A549 (cell line): ENCODE measurements at regions not wholly inside any gene's neighbourhood (a gene's known extent, or its start where the extent isn't known, plus 50 kb on each side); places are given as distances from the start of the nearest gene placed in this dataset.

Experiments used
- BHLHE40 ChIP-seq: IDR thresholded peaks from 2 replicates; pipeline ENCODE4 v1.6.1; 2012; ENCODE audit warnings: low read depth, low read length, inconsistent platforms
- EP300 ChIP-seq, 2 experiments: fragments of >200 bp; sonication (Bioruptor Twin); formaldehyde crosslinking; IDR thresholded peaks; 2 replicates in 1 of 2; 3 replicates in 1 of 2; pipeline ENCODE4 v1.6.1; 2016 to 2017
- ESRRA ChIP-seq: fragments of 150-350 bp; IDR thresholded peaks from 2 replicates; pipeline ENCODE4 v1.6.1; 2014; ENCODE audit warnings: mild to moderate bottlenecking, low read length, borderline replicate concordance
- HOXB13 ChIP-seq: fragments of 250-450 bp; sonication (Bioruptor Pico); IDR thresholded peaks from 2 replicates; pipeline ENCODE4 v1.5.0; 2020; ENCODE audit warnings: low read depth, mild to moderate bottlenecking, moderate library complexity
- MAX ChIP-seq: IDR thresholded peaks from 2 replicates; pipeline ENCODE4 v1.6.1; 2012
- PHF8 ChIP-seq: fragments of 200-600 bp; sonication (generic); IDR thresholded peaks from 2 replicates; pipeline ENCODE4 v1.6.1; 2016; ENCODE audit warnings: low read depth, mild to moderate bottlenecking, antibody characterized with exemption, moderate library complexity, borderline replicate concordance
- POLR2A ChIP-seq: IDR thresholded peaks from 2 replicates; pipeline ENCODE4 v1.6.1; 2012; ENCODE audit warnings: mild to moderate bottlenecking, low read length
- REST ChIP-seq: fragments of 200-600 bp; sonication (generic); IDR thresholded peaks from 2 replicates; pipeline ENCODE4 v1.6.1; 2016; ENCODE audit warnings: antibody characterized with exemption, mild to moderate bottlenecking, moderate library complexity
- ZSCAN20 ChIP-seq: fragments of 250-450 bp; sonication (Bioruptor Pico); IDR thresholded peaks from 2 replicates; pipeline ENCODE4 v1.8.0; 2022; ENCODE audit warnings: mild to moderate bottlenecking, moderate library complexity
- TF ChIP-seq, protein P1 (sequence below): fragments of 450-650 bp; IDR thresholded peaks from 2 replicates; pipeline ENCODE4 v1.6.1; 2014; ENCODE audit warnings: antibody characterized with exemption
- TF ChIP-seq, protein P2 (sequence below): fragments of >200 bp; sonication (Bioruptor Twin); formaldehyde crosslinking; IDR thresholded peaks from 3 replicates; pipeline ENCODE4 v1.5.1; 2016

DNA sequence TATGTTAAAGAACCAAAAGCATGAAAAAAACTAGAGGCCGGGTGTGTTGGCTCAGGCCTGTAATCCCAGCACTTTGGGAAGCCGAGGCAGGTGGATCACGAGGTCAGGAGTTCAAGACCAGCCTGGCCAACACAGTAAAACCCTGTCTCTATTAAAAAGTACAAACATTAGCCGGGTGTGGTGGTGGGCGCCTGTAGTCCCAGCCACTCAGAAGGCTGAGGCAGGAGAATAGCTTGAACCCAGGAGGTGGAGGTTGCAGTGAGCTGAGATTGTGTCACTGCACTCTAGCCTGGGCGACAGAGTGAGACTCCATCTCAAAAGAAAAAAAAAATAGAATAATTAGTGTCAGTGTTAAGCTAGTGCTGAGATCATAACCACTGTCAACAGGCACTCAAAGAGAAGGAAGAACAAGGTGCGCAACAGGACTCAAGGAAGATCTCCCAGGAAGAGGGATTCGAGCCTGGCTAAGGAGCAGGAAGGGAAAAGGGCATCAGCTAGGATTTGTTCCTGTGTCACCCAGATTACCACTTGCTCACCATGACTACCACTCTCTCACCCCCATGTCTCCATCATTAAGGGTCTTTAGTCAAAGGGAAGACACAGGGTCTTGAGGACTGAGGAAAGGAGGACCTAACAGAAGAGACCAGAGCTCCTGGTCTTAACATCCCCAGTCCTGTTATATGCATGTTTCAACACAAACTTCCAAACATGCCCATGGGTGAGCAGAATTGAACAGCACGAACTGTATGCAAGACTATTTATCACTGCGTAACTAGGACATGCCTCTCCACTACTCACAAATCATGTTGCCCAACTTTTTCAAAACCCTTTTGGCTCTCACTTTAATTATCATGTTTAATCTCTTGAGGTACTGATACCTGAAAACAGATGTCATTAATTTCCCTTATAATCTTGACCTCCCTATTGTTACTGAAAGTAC is 88.3 kb upstream of the PLEKHM1 start:
- TF ChIP-seq ZSCAN20 (CRISPR knock-in tag) (no peak), EP300 (IDR thresholded peaks at IDR 0.05) (no peak), POLR2A (no peak), HOXB13 (no peak), BHLHE40 (no peak), MAX (no peak), PHF8 (no peak), ESRRA (no peak), REST (no peak)
- TF ChIP-seq, protein P1, sequence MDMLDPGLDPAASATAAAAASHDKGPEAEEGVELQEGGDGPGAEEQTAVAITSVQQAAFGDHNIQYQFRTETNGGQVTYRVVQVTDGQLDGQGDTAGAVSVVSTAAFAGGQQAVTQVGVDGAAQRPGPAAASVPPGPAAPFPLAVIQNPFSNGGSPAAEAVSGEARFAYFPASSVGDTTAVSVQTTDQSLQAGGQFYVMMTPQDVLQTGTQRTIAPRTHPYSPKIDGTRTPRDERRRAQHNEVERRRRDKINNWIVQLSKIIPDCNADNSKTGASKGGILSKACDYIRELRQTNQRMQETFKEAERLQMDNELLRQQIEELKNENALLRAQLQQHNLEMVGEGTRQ = no peak
- TF ChIP-seq, protein P2, sequence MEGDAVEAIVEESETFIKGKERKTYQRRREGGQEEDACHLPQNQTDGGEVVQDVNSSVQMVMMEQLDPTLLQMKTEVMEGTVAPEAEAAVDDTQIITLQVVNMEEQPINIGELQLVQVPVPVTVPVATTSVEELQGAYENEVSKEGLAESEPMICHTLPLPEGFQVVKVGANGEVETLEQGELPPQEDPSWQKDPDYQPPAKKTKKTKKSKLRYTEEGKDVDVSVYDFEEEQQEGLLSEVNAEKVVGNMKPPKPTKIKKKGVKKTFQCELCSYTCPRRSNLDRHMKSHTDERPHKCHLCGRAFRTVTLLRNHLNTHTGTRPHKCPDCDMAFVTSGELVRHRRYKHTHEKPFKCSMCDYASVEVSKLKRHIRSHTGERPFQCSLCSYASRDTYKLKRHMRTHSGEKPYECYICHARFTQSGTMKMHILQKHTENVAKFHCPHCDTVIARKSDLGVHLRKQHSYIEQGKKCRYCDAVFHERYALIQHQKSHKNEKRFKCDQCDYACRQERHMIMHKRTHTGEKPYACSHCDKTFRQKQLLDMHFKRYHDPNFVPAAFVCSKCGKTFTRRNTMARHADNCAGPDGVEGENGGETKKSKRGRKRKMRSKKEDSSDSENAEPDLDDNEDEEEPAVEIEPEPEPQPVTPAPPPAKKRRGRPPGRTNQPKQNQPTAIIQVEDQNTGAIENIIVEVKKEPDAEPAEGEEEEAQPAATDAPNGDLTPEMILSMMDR = no peak
